HG02885 (cell line): ENCODE measurements at regions not wholly inside any gene's neighbourhood (a gene's known extent, or its start where the extent isn't known, plus 50 kb on each side); places are given as distances from the start of the nearest gene placed in this dataset.

Source experiments
- ATAC-seq: cut with Tn5 transposase; IDR thresholded peaks from one replicate; pipeline ENCODE4 v1.9.1; 2021; ENCODE audit warnings: mild to moderate bottlenecking; ENCODE audit not compliant: unreplicated experiment, poor library complexity

- ATAC-seq, result no peak
These were observed 986.7 kb upstream of the MIR17HG start for GRCh38 chr13:90360785-90361184.

GRCh38 chr13:90362707-90363106 lies 984.8 kb upstream of the MIR17HG start:
- ATAC-seq, result no peak

- no peak for ATAC-seq
These were observed 982.4 kb upstream of the MIR17HG start for GRCh38 chr13:90365130-90365529.

- no peak for ATAC-seq
These were observed 973.3 kb upstream of the MIR17HG start for GRCh38 chr13:90374168-90374567.

GRCh38 chr13:90375851-90376250 lies 971.6 kb upstream of the MIR17HG start:
- ATAC-seq, result no peak

- ATAC-seq, result no peak
These were observed 965.1 kb upstream of the MIR17HG start for GRCh38 chr13:90382425-90382824.

- ATAC-seq, result no peak
These were observed 961.6 kb upstream of the MIR17HG start for GRCh38 chr13:90385781-90386489.

GRCh38 chr13:90388887-90389452 lies 958.5 kb upstream of the MIR17HG start:
- ATAC-seq, result no peak

GRCh38 chr13:90389537-90389936 lies 958.0 kb upstream of the MIR17HG start:
- ATAC-seq, result no peak

- no peak for ATAC-seq
These were observed 954.1 kb upstream of the MIR17HG start for GRCh38 chr13:90393408-90393807.

- no peak for ATAC-seq
These were observed 952.1 kb upstream of the MIR17HG start for GRCh38 chr13:90395348-90395747.

GRCh38 chr13:90395846-90396245 lies 951.6 kb upstream of the MIR17HG start:
- ATAC-seq, result no peak

- no peak for ATAC-seq
These were observed 951.2 kb upstream of the MIR17HG start for GRCh38 chr13:90396266-90396665.

- ATAC-seq, result no peak
These were observed 950.0 kb upstream of the MIR17HG start for GRCh38 chr13:90397503-90397902.

GRCh38 chr13:90400372-90400771 lies 947.1 kb upstream of the MIR17HG start:
- no peak for ATAC-seq

GRCh38 chr13:90401150-90401549 lies 946.3 kb upstream of the MIR17HG start:
- ATAC-seq, result no peak

- ATAC-seq, result no peak
These were observed 945.4 kb upstream of the MIR17HG start for GRCh38 chr13:90402102-90402501.

- no peak for ATAC-seq
These were observed 944.9 kb upstream of the MIR17HG start for GRCh38 chr13:90402613-90403012.

GRCh38 chr13:90403330-90404082 lies 944.0 kb upstream of the MIR17HG start:
- no peak for ATAC-seq

- ATAC-seq, result no peak
These were observed 942.2 kb upstream of the MIR17HG start for GRCh38 chr13:90405301-90405700.

- ATAC-seq, result no peak
These were observed 934.5 kb upstream of the MIR17HG start for GRCh38 chr13:90412980-90413379.

GRCh38 chr13:90413548-90413947 lies 933.9 kb upstream of the MIR17HG start:
- no peak for ATAC-seq
